ENCODE measurements at regions not wholly inside any gene's neighbourhood (a gene's known extent, or its start where the extent isn't known, plus 50 kb on each side); places are given as distances from the start of the nearest gene placed in this dataset.

DNA sequence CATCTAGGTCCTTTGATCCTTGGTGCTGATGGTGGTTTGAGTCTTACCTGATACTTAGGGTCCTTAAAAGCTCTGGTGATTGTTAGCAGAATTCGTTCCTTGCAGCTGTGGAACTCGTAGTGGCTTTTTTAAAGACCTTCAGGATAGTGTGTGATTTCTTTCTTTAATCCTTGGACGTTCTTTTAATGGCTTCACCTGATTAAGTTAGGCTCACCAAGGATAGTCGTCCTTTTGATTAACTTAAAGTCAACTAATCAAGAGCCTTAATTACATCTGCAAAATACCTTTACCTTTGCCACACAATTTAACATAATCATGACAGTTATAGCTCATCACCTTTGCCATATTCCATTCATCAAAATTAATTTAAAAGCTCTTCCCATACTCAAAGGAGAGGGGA, 1807.7 kb downstream of the OLFM4 start:
- TF ChIP-seq, protein P1, sequence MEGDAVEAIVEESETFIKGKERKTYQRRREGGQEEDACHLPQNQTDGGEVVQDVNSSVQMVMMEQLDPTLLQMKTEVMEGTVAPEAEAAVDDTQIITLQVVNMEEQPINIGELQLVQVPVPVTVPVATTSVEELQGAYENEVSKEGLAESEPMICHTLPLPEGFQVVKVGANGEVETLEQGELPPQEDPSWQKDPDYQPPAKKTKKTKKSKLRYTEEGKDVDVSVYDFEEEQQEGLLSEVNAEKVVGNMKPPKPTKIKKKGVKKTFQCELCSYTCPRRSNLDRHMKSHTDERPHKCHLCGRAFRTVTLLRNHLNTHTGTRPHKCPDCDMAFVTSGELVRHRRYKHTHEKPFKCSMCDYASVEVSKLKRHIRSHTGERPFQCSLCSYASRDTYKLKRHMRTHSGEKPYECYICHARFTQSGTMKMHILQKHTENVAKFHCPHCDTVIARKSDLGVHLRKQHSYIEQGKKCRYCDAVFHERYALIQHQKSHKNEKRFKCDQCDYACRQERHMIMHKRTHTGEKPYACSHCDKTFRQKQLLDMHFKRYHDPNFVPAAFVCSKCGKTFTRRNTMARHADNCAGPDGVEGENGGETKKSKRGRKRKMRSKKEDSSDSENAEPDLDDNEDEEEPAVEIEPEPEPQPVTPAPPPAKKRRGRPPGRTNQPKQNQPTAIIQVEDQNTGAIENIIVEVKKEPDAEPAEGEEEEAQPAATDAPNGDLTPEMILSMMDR (IDR thresholded peaks at IDR 0.05; ENCODE audit: poor library complexity), result no peak
- no peak for TF ChIP-seq EZH2 (IDR thresholded peaks at IDR 0.05; ENCODE audit: borderline replicate concordance)

Measured in hepatocyte (in vitro differentiated cells).